Body of pancreas (tissue), 4 donors: ENCODE measurements at regions not wholly inside any gene's neighbourhood (a gene's known extent, or its start where the extent isn't known, plus 50 kb on each side); places are given as distances from the start of the nearest gene placed in this dataset.

ENCODE experiments used
- CTCF ChIP-seq, 7 experiments: fragments of 450-650 bp in 4 of 7; fragments of 200-600 bp in 3 of 7; sonication (generic) in 3 of 7; IDR thresholded peaks; one replicate each; pipeline ENCODE4 v1.5.1; 2016 to 2019; ENCODE audit warnings: antibody characterized with exemption in 7 of 7
- POLR2A ChIP-seq, 3 donors: fragments of 450-650 bp; IDR thresholded peaks; one replicate each; pipeline ENCODE4 v1.6.1; 2016; ENCODE audit warnings: antibody characterized with exemption in 3 of 3, mild to moderate bottlenecking in 2 of 3

GRCh38 chr2:195368249-195369217 lies 288.5 kb upstream of the SLC39A10 start:
- TF ChIP-seq CTCF (IDR thresholded peaks at IDR 0.05) (no peak), POLR2A (IDR thresholded peaks at IDR 0.05) (no peak)
